ENCODE measurements at regions not wholly inside any gene's neighbourhood (a gene's known extent, or its start where the extent isn't known, plus 50 kb on each side); places are given as distances from the start of the nearest gene placed in this dataset.

DNA sequence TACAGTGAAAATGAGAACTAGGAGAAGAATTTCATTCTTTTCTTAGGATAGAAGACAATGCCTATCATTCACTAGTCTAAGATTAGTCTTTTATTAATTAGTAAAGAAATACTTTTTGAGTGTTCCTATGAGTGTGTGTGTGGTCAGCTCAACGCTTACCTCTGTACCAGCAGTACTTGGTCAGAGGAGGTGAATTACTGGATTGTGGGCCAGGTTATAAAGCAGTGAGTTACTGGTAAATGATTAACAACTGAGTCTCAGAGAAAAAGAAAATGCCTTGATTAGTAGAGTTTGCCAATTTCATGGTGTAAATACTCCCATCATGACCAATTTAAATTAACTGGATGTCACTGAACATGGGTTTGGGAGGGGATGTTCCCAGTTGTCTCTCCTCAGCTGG is 444.6 kb downstream of the STIM2 start:
- TF ChIP-seq POLR2A (IDR thresholded peaks at IDR 0.05; ENCODE audit: low read length) (no peak), GATA1 (IDR thresholded peaks at IDR 0.05; ENCODE audit: low read depth, low read length) (no peak)
